CD14-positive monocyte (primary cell): ENCODE measurements at regions not wholly inside any gene's neighbourhood (a gene's known extent, or its start where the extent isn't known, plus 50 kb on each side); places are given as distances from the start of the nearest gene placed in this dataset.
"Not testable (repeated sequence)": the region's sequence is repeated elsewhere in the genome, so short reads cannot be mapped to it uniquely, and the experiment has no call there.

Experiments
- DNase-seq, 3 donors: peaks; one replicate each; pipeline ENCODE4 v3.0.0-alpha.2; 2011 to 2022
- H2AFZ ChIP-seq: 2 replicates; pipeline ENCODE4 v1.6.0; 2012; ENCODE audit warnings: mild to moderate bottlenecking, low read depth, low read length, inconsistent platforms; ENCODE audit not compliant: insufficient read depth, poor library complexity, severe bottlenecking
- H3K27ac ChIP-seq, 2 donors: 1 replicate in 1 of 2; 2 replicates in 1 of 2; pipeline ENCODE4 v1.5.1; 2012 to 2013; ENCODE audit warnings: low read length in 2 of 2, control low read depth in 1 of 2, inconsistent platforms in 1 of 2, low read depth in 1 of 2, mild to moderate bottlenecking in 1 of 2
- H3K27me3 ChIP-seq, 2 donors: one replicate each; pipeline versions ENCODE4 v1.6.0 to v1.6.1; 2011 to 2013; ENCODE audit warnings: low read length in 2 of 2; ENCODE audit not compliant: control insufficient read depth in 2 of 2, insufficient read depth in 2 of 2
- H3K36me3 ChIP-seq, 2 donors: replicated peaks in 1 of 2; 1 replicate in 1 of 2; 2 replicates in 1 of 2; pipeline versions ENCODE4 v1.5.1 to v1.6.1; 2012 to 2013; ENCODE audit warnings: low read length in 2 of 2, control low read depth in 1 of 2, inconsistent platforms in 1 of 2, mild to moderate bottlenecking in 1 of 2; ENCODE audit not compliant: insufficient read depth in 2 of 2, control insufficient read depth in 1 of 2
- H3K4me1 ChIP-seq, 2 donors: 1 replicate in 1 of 2; 2 replicates in 1 of 2; pipeline versions ENCODE4 v1.5.1 to v1.6.1; 2012 to 2013; ENCODE audit warnings: low read length in 2 of 2, control low read depth in 1 of 2, inconsistent platforms in 1 of 2, mild to moderate bottlenecking in 1 of 2, moderate library complexity in 1 of 2; ENCODE audit not compliant: insufficient read depth in 2 of 2, control insufficient read depth in 1 of 2
- H3K4me2 ChIP-seq: replicated peaks from 2 replicates; pipeline ENCODE3; 2012; ENCODE audit warnings: low read length, moderate library complexity, mild to moderate bottlenecking; ENCODE audit not compliant: poor library complexity, severe bottlenecking; ENCODE audit errors: extremely low read depth
- H3K4me3 ChIP-seq, 3 experiments: fragments of 200-600 bp in 1 of 3; sonication (generic) in 1 of 3; replicated peaks in 1 of 3; 1 replicate in 2 of 3; 2 replicates in 1 of 3; pipeline ENCODE4 v1.5.1; 2011 to 2013; ENCODE audit warnings: low read length in 3 of 3, mild to moderate bottlenecking in 3 of 3, control low read depth in 2 of 3, low read depth in 2 of 3, inconsistent platforms in 1 of 3, moderate library complexity in 1 of 3
- H3K79me2 ChIP-seq: 2 replicates; pipeline ENCODE4 v1.6.0; 2012; ENCODE audit warnings: mild to moderate bottlenecking, control low read depth, inconsistent platforms, low read length, moderate library complexity; ENCODE audit not compliant: insufficient read depth
- H3K9ac ChIP-seq: 2 replicates; pipeline ENCODE4 v1.6.0; 2017; ENCODE audit warnings: low read length, mild to moderate bottlenecking; ENCODE audit not compliant: insufficient read depth, poor library complexity, severe bottlenecking
- H3K9me3 ChIP-seq, 2 donors: replicated peaks in 1 of 2; 1 replicate in 1 of 2; 2 replicates in 1 of 2; pipeline versions ENCODE4 v1.5.1 to v1.6.1; 2012 to 2013; ENCODE audit warnings: low read length in 2 of 2, control low read depth in 1 of 2; ENCODE audit not compliant: control insufficient read depth in 1 of 2, insufficient read depth in 1 of 2
- H4K20me1 ChIP-seq: 2 replicates; pipeline ENCODE4 v1.6.0; 2012; ENCODE audit warnings: mild to moderate bottlenecking, low read length, control low read depth, moderate library complexity; ENCODE audit not compliant: insufficient read depth
- H3K27ac Mint-ChIP-seq, 7 donors: one replicate each; pipeline ENCODE4 v1.8.0; 2020; ENCODE audit warnings: mild to moderate bottlenecking in 7 of 7, mixed read lengths in 7 of 7, moderate library complexity in 6 of 7, inconsistent platforms in 2 of 7
- H3K27me3 Mint-ChIP-seq, 3 donors: one replicate each; pipeline ENCODE4 v1.8.0; 2021 to 2022; ENCODE audit warnings: low read depth in 3 of 3, mild to moderate bottlenecking in 3 of 3, mixed read lengths in 3 of 3, moderate library complexity in 3 of 3, inconsistent platforms in 1 of 3
- H3K36me3 Mint-ChIP-seq, 2 donors: one replicate each; pipeline ENCODE4 v1.8.0; 2020; ENCODE audit warnings: mixed read lengths in 2 of 2, inconsistent platforms in 1 of 2, mild to moderate bottlenecking in 1 of 2
- H3K4me1 Mint-ChIP-seq: one replicate; pipeline ENCODE4 v1.8.0; 2020; ENCODE audit warnings: mild to moderate bottlenecking, mixed read lengths
- H3K4me3 Mint-ChIP-seq, 2 donors: one replicate each; pipeline ENCODE4 v1.8.0; 2020; ENCODE audit warnings: mild to moderate bottlenecking in 2 of 2, mixed read lengths in 2 of 2, moderate library complexity in 1 of 2
- H3K9me3 Mint-ChIP-seq, 7 donors: one replicate each; pipeline ENCODE4 v1.8.0; 2020 to 2022; ENCODE audit warnings: mixed read lengths in 7 of 7, mild to moderate bottlenecking in 6 of 7, moderate library complexity in 6 of 7, inconsistent platforms in 2 of 7
- WGBS: methylation state at CpG from one replicate; pipeline ENCODE4 v1.1.5; 2013; ENCODE audit warnings: missing lambda C conversion rate; ENCODE audit not compliant: insufficient coverage; 5-methylcytosine and 5-hydroxymethylcytosine counted together
- intact Hi-C, 2 donors: fragments of 100-400 bp; cut with micrococcal nuclease; formaldehyde crosslinking; loops; one replicate each; pipeline versions ENCODE4 v1.15.0 to v1.15.1; 2023
- TF ChIP-seq, protein P1 (sequence below): fragments of 200-600 bp; IDR thresholded peaks from one replicate; pipeline ENCODE4 v1.8.0; 2022; ENCODE audit warnings: antibody characterized with exemption, mild to moderate bottlenecking

DNA sequence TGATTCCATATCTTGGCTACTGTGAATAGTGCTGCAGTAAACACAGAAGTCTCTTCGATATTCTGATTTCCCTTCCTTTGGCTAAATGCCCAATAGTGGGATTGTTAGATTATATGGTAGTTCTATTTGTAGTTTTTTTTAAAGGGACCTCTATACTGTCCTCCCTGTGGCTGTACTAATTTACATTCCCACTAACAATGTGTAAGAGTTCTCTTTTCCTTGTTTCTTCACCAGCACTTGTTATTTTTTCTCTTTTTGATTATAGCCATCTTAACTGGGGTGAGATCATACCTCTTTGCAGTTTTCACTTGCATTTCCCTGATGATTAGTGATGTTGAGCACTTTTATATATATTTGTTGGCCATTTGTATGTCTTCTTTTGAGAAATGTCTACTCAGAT lies 102.0 kb downstream of the CARTPT start:
- Histone ChIP-seq H3K9me3 (peaks cover 10 to 22% of the 10 kb centered on the region in 2 donors), H4K20me1 (no peaks in the 10 kb centered on the region), H3K4me3 (no peak overlapping the region), H3K27ac (no peak overlapping the region), H3K79me2 (no peaks in the 10 kb centered on the region), H3K36me3 (no peaks in the 10 kb centered on the region), H3K4me2 (no peak overlapping the region), H3K4me1 (no peaks in the 10 kb centered on the region), H3K9ac (no peak overlapping the region), H3K27me3 (no peaks in the 10 kb centered on the region), H2AFZ (no peak overlapping the region)
- no peaks in the 10 kb centered on the region for H3K4me1 Mint-ChIP-seq
- intact Hi-C loops: no loop called here
- peaks cover 10 to 27% (median 25%) of the 10 kb centered on the region in 7 donors for H3K9me3 Mint-ChIP-seq
- H3K27ac Mint-ChIP-seq: no peak overlapping the region
- TF ChIP-seq, protein P1, sequence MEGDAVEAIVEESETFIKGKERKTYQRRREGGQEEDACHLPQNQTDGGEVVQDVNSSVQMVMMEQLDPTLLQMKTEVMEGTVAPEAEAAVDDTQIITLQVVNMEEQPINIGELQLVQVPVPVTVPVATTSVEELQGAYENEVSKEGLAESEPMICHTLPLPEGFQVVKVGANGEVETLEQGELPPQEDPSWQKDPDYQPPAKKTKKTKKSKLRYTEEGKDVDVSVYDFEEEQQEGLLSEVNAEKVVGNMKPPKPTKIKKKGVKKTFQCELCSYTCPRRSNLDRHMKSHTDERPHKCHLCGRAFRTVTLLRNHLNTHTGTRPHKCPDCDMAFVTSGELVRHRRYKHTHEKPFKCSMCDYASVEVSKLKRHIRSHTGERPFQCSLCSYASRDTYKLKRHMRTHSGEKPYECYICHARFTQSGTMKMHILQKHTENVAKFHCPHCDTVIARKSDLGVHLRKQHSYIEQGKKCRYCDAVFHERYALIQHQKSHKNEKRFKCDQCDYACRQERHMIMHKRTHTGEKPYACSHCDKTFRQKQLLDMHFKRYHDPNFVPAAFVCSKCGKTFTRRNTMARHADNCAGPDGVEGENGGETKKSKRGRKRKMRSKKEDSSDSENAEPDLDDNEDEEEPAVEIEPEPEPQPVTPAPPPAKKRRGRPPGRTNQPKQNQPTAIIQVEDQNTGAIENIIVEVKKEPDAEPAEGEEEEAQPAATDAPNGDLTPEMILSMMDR: no peak
- peaks cover 0 to 5% (median 2%) of the 10 kb centered on the region in 3 donors for H3K27me3 Mint-ChIP-seq
- no peaks in the 10 kb centered on the region for H3K36me3 Mint-ChIP-seq
- DNase-seq: no peak
- H3K4me3 Mint-ChIP-seq: no peak overlapping the region
- no CpG with 5 or more reads among the region's 1 CpG for WGBS

DNA sequence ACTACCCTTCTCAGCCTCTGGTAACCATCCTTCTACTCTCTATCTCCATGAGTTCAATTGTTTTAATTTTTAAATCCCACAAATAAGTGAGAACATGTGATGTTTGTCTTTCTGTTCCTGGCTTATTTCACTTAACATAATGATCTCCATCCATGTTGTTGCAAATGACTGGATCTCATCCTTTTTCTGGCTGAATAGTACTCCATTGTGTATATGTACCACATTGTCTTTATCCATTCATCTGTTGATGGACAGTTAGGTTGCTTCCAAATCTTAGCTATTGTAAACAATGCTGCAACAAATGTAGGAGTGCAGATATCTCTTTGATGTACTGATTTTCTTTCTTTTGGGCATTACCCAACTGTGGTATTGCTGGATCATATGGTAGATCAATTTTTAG lies 103.0 kb downstream of the CARTPT start:
- H3K4me1 Mint-ChIP-seq, H3K4me2 ChIP-seq, DNase-seq, H3K4me3 Mint-ChIP-seq, H3K4me1 ChIP-seq, H4K20me1 ChIP-seq, H3K4me3 ChIP-seq, H3K9ac ChIP-seq, H3K27ac ChIP-seq, H3K36me3 ChIP-seq, H3K27ac Mint-ChIP-seq, H3K36me3 Mint-ChIP-seq, H2AFZ ChIP-seq, H3K27me3 ChIP-seq, H3K27me3 Mint-ChIP-seq, H3K79me2 ChIP-seq, intact Hi-C loops: not testable (repeated sequence)
- H3K9me3 ChIP-seq: peaks cover 21 to 25% of the 10 kb centered on the region in 2 donors
- peaks cover 20 to 37% (median 34%) of the 10 kb centered on the region in 7 donors for H3K9me3 Mint-ChIP-seq
